EH (cell line): ENCODE measurements at regions not wholly inside any gene's neighbourhood (a gene's known extent, or its start where the extent isn't known, plus 50 kb on each side); places are given as distances from the start of the nearest gene placed in this dataset.

Experiments
- DNase-seq: peaks from one replicate; pipeline ENCODE4 v3.0.0-alpha.2; 2015; ENCODE audit warnings: low read depth

DNA sequence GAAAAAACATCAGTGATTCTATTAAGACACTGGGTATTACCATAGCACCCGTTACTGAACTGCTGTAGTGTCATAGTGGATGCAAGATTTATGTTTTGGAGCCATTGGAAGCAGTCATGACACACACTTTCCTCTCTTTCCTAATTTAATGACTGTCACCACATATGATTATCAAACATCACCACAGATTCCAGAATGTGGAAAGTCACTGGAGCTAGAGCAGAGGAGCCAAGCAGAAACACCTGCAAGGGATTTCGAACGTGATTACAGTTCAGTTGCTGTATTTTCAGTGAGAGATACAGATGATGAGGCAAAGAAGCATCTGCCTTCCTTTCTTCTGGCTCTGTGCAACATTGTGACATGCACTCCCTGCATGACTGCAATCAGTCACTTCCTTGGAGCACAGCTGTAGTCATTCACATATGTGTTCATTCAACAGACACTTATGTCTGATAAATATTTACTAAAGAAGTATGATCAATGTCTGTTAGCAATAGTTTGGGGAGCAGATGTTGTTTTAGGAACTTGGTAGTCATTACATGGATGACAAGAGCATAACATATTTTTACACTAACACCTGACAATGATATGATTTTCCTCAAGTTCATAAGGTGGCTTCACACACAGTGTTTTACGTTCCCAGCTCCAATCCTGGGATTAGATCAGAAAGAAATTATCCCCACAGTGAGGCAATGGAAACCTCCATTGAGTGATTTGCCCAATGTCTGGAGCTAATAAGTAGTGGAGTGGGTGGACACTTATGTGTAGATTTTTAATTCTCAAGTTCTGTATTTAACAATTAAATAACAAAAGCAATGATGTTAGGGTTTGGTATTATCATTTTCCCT is 416.6 kb downstream of the PLCL1 start:
- no peak for DNase-seq

GRCh38 chr2:198219292-198219691 is 414.9 kb downstream of the PLCL1 start:
- DNase-seq, result no peak

DNA sequence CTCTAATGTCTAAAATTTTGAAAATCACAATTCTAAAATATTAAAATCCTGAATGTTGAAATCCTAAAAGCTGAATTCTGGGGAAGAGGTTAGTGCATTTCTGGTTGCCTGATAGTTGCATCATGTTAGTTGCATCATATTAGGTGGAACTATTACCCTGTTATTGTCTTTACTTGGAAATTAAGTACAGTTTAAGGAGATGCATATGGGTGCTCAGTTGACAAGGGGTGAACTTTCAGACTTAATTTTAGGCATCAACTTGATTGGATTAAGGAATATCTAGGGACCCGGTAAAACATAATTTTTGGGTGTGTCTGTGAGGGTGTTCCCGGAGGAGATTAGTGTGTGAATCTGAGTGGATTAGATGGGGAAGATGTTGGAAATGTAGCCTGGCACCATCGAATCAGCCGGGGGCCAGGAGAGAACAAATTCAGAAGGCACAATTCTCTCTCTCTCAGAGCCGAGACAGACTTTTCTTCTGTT is 409.8 kb downstream of the PLCL1 start:
- DNase-seq, result no peak

- DNase-seq, result no peak
Observed at GRCh38 chr2:198213253-198213652, 408.9 kb downstream of the PLCL1 start.

DNA sequence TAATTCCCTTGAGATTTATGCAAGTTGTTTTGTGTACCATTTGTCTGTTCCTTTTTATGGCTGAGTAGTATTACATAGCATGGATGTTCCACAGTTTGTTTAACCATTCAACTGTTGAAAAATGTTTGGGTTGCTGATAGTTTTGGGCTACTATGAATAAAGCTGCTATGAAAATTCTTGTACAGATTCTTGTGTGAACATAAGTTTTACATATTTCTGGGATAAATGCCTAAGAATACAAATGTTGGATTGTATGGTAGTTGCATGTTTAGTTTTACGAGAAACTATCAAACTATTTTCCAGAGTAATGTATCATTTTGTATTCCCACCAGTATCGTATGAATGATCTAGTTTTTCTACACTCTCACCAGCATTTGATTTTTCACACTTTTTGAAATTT is 407.3 kb downstream of the PLCL1 start:
- no peak for DNase-seq

DNA sequence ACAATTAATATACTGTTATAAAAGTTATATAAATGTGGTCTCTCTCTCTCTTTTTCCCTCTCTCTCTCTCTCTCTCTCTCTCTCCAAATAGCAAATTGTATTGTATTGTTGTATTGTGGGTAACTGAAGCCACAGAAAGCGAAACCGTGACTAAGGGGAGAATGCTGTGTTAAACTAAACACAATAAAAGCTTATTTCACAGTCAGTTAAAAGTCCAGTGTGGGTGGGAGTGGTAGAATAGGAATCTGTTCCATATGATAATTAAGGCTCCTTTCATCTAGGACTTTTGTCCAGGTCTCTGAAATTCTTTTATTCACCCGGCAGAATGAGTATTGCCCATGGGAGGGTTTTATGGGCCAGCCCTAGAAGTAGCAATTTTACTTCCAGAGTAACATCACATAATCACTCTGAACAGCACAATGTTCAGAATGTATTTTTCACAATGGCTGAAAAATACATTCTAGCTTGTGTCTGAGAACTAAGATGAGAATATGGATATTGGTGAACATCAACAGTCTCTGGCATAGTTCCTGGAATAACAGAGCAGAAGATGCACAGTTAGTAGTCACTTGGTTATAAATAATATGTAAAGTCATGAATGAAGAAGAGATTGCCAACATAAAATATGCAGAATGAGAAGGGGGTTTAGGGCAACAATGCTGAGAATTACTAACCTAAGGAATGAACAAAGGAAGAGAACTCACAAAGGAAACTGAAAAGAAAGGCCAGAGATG is 399.1 kb downstream of the PLCL1 start:
- DNase-seq, result no peak
